Bone marrow (tissue), 2 donors: ENCODE measurements at regions not wholly inside any gene's neighbourhood (a gene's known extent, or its start where the extent isn't known, plus 50 kb on each side); places are given as distances from the start of the nearest gene placed in this dataset.
"Not testable (repeated sequence)": the region's sequence is repeated elsewhere in the genome, so short reads cannot be mapped to it uniquely, and the experiment has no call there.

Source experiments
- DNase-seq, 2 donors: peaks; one replicate each; lab custom pipeline; 2025; lab: John Stamatoyannopoulos, UW

DNA sequence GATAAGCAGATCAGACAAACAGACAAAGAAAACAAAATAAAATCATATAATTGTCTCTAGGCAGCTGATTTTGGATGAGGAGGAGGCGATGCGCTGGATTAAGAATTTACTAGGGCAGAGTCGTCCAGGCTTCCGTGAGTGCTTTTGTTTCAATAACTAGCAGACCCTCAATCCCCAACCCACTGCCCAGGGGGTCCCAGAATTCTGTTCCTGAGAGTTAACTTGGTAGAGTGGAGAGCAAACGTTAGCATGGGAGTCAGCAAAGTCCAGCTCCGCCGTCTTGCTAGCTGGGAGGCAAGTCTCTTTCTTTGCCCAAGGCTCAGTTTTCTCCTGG, 95.5 kb upstream of the TBX5 start:
- DNase-seq: no peak

DNA sequence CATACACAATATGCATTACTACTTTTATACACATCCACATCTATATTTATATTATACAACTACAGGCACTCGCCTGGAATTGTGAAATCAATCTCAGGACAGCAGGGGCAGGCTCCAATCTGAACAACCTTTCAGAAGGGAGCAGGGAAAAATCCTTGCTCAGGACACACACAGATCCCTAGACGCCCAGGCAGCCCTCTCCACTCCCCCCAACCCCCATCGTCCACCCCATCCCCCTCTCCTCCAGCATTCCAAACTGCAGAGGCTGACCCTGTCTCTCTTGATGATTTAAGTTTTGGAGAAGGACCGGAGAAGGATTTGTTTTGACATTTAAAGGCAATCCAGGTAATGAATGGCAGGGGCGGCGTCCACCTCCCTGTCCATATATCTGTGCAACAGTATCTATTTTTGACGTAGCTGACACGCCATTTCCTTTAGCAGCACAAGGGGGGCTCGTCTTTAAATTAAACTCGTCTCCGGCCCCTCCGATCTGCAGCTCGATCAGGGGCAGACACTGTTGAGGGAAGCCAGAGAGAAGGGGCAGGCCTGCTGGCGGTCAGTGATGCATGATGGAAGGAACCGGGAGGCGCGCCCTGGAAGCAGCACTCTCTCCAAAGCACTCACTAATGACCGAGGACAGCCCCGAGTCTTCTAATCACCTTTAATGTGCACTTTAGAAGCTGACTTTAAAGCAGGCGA, 95.0 kb upstream of the TBX5 start:
- no peak for DNase-seq

DNA sequence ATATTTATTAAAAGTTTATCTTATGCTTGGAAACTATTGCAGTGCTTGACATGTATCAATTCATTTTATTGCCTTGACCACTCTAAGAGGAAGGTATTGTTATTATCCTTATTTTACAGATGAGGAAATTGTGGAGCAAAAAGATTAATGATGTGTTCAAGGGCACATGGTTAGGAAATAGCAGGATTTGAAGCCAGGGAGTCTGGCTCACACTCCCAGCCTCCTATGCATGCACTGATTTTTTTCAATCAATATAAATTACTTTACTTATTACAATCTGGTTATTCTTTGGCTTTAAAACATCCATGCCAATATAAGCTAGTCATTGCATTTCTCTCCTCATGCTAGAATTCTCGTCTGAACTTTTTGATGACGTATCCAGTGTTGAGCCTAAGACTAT, 94.2 kb upstream of the TBX5 start:
- DNase-seq: no peak

- DNase-seq: no peak
Measured at GRCh38 chr12:114499338-114499737, 93.4 kb upstream of the TBX5 start.

- DNase-seq: no peak
Measured at GRCh38 chr12:114491916-114492315, 86.0 kb upstream of the TBX5 start.

DNA sequence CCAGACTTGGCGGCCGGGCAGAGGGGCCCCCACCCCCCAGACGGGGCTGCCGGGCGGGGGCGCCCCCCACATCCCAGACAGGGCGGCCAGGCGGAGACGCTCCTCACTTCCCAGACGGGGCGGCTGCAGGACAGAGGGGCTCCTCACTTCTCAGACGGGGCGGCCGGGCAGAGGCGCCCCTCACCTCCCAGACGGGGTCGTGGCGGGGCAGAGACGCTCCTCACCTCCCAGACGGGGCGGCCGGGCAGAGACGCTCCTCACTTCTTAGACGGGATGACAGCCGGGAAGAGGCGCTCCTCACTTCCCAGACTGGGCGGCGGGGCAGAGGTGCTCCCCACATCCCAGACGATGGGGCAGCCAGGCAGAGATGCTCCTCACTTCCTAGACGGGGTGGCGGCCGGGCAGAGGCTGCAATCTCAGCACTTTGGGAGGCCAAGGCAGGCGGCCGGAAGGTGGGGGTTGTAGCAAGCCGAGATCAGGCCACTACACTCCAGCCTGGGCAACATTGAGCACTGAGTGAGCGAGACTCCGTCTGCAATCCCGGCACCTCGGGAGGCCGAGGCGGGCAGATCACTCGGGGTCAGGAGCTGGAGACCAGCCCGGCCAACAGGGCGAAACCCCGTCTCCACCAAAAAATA, 79.0 kb upstream of the TBX5 start:
- DNase-seq: not testable (repeated sequence)

GRCh38 chr12:114483996-114484395, 78.1 kb upstream of the TBX5 start:
- no peak for DNase-seq

DNA sequence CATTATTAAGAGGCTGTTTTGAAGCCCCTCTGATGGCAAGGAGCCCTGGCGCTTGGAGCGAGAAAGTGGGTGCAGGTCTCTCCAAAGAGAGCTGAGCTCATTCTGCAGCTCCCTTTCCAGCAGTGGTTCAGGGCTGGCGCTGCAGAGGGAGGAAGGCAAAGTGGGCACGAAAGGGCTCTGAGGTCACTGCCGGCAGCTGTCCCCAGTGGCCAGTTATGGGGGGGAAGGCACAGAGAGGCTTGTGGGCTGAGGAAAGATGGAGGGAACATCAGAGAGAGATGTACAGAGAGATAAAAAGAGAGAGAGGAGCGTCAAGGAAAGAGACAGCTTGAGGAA, 75.2 kb upstream of the TBX5 start:
- no peak for DNase-seq

DNA sequence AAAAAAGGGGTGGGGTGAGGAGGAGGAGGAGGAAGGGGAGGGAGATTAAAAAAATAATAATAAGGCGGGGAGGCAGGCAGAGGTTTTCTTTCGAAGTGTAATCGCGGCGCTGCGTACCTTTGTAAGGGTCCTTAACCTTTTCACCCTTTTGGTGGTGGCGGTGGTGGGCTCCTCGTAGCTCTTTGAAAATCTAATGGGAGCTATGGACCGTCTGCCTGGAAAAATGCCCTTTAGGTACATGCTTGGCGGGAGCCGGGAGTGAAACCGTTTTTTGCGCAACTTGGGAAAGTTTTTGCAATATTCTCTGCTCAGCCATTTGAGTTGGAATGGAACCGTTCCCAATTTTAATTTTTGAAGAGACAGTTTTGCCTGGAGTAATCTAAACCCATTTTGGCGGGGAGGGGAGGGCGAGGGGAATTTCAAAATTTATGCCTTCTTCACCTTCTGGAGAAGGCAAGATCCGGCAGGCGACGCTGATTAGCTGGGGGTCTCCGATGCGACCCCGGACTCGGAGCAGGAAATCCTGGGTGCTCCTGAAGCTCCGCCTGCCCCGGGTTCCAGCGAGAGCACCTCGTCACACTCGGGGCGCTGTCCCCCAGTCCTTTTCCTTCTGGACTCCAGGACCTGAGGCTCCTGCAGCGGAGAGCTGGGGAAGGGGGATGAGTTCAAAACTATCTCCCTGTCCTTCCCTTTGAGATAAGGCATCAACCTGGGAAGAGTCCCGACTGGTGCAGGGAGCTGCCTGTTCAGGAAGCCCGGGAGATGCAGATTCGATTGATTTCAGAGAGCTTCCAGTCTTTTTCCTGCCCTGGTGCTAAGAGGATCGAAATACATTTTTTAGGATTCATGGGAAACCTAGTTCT, 74.6 kb upstream of the TBX5 start:
- DNase-seq: no peak

DNA sequence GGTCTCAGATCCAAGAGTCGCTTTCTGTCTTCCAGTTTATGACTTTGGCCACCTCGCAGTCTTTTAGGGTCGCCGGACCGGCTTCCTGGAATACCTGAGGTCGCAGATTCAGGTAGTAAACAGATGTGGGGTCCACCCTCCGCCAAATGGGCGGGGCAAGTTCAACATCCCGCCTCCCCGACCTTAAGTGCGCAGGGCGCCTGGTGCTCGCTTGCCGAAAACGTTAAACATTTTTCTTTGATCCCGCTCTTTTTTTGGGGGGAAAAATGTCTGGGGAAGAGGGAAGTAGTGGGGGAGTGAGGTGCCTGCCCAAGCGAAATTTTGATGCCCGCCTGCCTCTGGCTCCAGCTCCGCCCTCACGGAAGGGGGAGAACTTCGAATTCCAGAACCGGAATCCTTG, 73.9 kb upstream of the TBX5 start:
- no peak for DNase-seq

DNA sequence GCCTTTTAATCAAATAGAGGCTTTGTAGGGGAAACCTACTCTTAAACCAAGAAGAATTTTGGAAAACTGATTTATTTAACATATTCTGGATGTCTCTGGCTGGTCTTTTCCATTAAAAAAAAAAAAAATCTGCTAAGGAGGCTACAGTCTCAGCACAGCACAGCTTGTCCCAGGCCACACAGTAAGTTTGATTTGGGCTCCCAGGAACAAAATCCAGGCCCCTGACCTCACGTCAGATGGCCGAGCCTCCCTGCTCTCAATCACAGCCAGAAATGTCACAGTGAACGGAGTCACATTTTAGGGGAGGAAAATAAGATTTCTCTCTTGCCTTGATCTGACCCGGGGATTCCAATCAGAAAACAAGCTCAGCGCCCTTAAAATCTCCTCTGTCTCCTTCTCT, 72.9 kb upstream of the TBX5 start:
- no peak for DNase-seq

DNA sequence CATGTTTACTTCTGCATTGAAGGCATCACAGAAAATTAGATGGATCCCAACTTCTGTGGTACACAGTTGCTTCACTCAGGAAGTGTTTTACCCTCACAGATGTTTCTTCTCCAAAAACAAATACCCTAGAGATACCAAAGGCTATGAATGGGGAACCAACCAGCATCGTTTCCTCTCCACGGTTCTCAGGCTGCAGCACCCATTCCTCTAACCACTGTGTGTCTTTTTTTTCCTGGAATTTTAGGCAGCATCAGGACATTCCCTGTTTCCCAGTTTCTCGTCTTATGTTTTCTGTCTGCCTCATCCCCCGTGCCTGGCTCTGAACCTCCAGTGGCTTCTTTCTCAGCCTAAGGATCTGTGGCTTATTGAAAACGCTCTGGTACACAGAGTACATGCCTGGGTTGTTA, 72.0 kb upstream of the TBX5 start:
- DNase-seq: no peak

- no peak for DNase-seq
Measured at GRCh38 chr12:114476159-114476558, 70.2 kb upstream of the TBX5 start.

DNA sequence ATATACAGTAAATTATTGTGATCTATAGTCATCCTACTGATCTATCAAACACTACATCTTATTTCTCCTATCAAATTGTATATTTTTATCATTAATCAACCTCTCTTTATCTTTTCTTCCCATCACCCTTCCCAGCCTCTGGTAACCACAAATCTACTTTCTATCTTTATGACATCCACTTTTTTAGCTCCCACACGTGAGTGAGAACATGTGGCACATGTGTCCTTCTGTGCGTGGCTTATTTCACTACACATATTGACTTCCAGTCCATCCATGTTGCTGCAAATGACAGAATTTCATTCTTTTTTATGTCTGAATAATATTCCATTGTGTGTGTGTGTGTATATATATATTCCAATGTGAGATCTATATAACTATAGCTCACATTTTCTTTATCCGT, 67.8 kb upstream of the TBX5 start:
- no peak for DNase-seq

DNA sequence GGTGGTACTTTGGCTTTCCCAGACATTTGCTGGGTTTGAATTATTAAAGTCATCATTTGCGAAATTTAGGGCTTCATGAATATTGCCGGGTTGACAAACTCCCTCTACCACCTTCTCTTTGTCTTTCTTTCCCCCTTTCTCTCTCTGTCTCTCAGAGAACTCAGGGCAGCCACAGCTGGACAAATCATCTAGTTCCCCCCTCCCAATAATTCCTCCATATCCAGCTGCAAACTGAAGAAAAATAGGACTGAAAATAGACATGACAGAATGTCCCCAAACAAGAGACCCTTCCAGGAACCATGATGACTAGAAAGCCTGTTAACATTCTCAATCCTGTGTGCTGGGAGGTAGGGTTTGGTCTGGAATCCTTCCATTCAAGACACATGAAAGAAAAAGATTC, 67.1 kb upstream of the TBX5 start:
- DNase-seq: no peak

DNA sequence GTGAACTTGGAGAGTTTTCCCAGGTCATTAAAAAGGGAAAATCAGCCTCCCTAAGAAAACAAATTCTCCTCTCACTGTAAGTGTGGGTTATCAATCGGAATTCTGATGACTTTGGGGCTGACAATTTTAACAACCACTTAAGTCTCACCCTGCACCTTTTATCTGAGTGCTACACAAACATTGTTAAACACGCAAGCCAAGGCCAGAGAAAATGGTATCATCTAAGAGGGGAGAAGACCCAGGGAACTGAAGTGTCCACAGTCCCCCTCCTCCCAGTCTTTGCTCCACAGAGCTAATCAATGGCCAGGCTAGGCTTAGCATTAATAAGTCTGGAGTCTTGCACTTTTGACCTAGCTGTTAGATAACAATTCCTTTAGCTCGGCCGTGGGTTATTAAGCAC, 51.7 kb upstream of the TBX5 start:
- DNase-seq: no peak
